Loucy (cell line): ENCODE measurements at regions not wholly inside any gene's neighbourhood (a gene's known extent, or its start where the extent isn't known, plus 50 kb on each side); places are given as distances from the start of the nearest gene placed in this dataset.

Experiments used
- H2AFZ ChIP-seq: fragments of 200-600 bp; sonication (generic); 2 replicates; pipeline ENCODE4 v1.6.0; 2016; ENCODE audit warnings: antibody characterized with exemption, mild to moderate bottlenecking, low read length, moderate library complexity
- H3F3A ChIP-seq: fragments of 200-600 bp; 2 replicates; pipeline ENCODE4 v1.6.0; 2016; ENCODE audit warnings: antibody characterized with exemption, low read depth, mild to moderate bottlenecking
- H3K27me3 ChIP-seq: fragments of 200-600 bp; sonication (generic); 2 replicates; pipeline ENCODE4 v1.6.1; 2014; ENCODE audit warnings: low read length, mild to moderate bottlenecking; ENCODE audit not compliant: insufficient read depth, poor library complexity, severe bottlenecking
- H3K36me3 ChIP-seq: fragments of 200-600 bp; sonication (generic); 2 replicates; pipeline ENCODE4 v1.6.1; 2016; ENCODE audit warnings: low read length; ENCODE audit not compliant: insufficient read depth
- H3K4me1 ChIP-seq: fragments of 200-600 bp; sonication (generic); 2 replicates; pipeline ENCODE4 v1.5.1; 2014; ENCODE audit warnings: low read length, mild to moderate bottlenecking; ENCODE audit not compliant: insufficient read depth, poor library complexity, severe bottlenecking
- H3K4me2 ChIP-seq: fragments of 200-600 bp; sonication (generic); 2 replicates; pipeline ENCODE4 v1.6.0; 2014; ENCODE audit warnings: antibody characterized with exemption, low read length, low read depth, mild to moderate bottlenecking; ENCODE audit not compliant: poor library complexity, severe bottlenecking
- H3K4me3 ChIP-seq: fragments of 200-600 bp; sonication (generic); 2 replicates; pipeline ENCODE4 v1.5.1; 2014; ENCODE audit warnings: low read length, mild to moderate bottlenecking, mixed read lengths; ENCODE audit not compliant: poor library complexity, severe bottlenecking
- H3K79me2 ChIP-seq: fragments of 200-600 bp; sonication (generic); 2 replicates; pipeline ENCODE4 v1.6.1; 2014; ENCODE audit warnings: low read length; ENCODE audit not compliant: insufficient read depth
- H3K9ac ChIP-seq: fragments of 200-600 bp; sonication (generic); 2 replicates; pipeline ENCODE4 v1.6.0; 2014; ENCODE audit warnings: mild to moderate bottlenecking, low read depth, low read length, moderate library complexity; ENCODE audit not compliant: poor library complexity, severe bottlenecking
- H3K9me2 ChIP-seq: fragments of 200-600 bp; sonication (generic); replicated peaks from 2 replicates; pipeline ENCODE4 v1.6.1; 2016; ENCODE audit warnings: low read depth, low read length, mixed read lengths
- H3K9me3 ChIP-seq: fragments of 200-600 bp; sonication (generic); 2 replicates; pipeline ENCODE4 v1.6.1; 2014; ENCODE audit warnings: mild to moderate bottlenecking, antibody characterized with exemption, low read length, low read depth; ENCODE audit not compliant: insufficient read depth
- H4K20me1 ChIP-seq: fragments of 200-600 bp; sonication (generic); 2 replicates; pipeline ENCODE4 v1.6.0; 2014; ENCODE audit warnings: antibody characterized with exemption, low read length, mild to moderate bottlenecking; ENCODE audit not compliant: insufficient read depth, poor library complexity, severe bottlenecking
- EZH2phosphoT487 ChIP-seq: fragments of 200-600 bp; IDR thresholded peaks from 2 replicates; pipeline ENCODE4 v1.6.1; 2018; ENCODE audit warnings: antibody characterized with exemption, mild to moderate bottlenecking, moderate library complexity, borderline replicate concordance
- TF ChIP-seq, protein P1 (sequence below): fragments of 200-600 bp; sonication (generic); conservative IDR thresholded peaks from 2 replicates; pipeline ENCODE4 v1.5.1; 2014; ENCODE audit warnings: mild to moderate bottlenecking, antibody characterized with exemption, low read length

DNA sequence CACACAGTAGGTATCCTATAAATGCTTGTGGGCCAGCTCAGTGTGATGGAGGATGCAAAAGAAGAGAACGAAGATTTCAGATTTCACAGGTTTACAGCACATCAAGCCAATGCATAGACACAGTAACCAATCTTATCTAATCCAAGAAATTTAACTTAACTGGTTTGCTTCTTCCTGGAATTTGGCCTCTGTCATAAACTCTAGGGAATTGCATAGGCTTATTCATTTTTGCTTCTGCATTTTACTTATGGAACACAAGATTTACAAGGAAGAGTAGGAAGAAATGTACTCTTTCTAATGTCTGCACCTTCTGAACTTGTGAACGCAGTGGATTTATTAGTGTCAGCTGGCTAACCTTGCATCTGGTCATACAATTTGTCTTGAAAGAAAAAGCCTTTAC lies 389.4 kb upstream of the NPVF start:
- peaks cover 10% of the 10 kb centered on the region; the same call in 1 of the 2 replicates for H3K79me2 ChIP-seq
- H3K9ac ChIP-seq: no peak overlapping the region
- no peaks in the 10 kb centered on the region; the same call in 1 of the 2 replicates for H3K36me3 ChIP-seq
- peak overlapping the region; percentile 17 for H3K4me2 ChIP-seq
- TF ChIP-seq, protein P1, sequence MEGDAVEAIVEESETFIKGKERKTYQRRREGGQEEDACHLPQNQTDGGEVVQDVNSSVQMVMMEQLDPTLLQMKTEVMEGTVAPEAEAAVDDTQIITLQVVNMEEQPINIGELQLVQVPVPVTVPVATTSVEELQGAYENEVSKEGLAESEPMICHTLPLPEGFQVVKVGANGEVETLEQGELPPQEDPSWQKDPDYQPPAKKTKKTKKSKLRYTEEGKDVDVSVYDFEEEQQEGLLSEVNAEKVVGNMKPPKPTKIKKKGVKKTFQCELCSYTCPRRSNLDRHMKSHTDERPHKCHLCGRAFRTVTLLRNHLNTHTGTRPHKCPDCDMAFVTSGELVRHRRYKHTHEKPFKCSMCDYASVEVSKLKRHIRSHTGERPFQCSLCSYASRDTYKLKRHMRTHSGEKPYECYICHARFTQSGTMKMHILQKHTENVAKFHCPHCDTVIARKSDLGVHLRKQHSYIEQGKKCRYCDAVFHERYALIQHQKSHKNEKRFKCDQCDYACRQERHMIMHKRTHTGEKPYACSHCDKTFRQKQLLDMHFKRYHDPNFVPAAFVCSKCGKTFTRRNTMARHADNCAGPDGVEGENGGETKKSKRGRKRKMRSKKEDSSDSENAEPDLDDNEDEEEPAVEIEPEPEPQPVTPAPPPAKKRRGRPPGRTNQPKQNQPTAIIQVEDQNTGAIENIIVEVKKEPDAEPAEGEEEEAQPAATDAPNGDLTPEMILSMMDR: no peak
- no peak for TF ChIP-seq EZH2phosphoT487
- no peaks in the 10 kb centered on the region for H3K9me2 ChIP-seq
- H3K9me3 ChIP-seq: peaks cover 7% of the 10 kb centered on the region; the same call in 1 of the 2 replicates
- H2AFZ ChIP-seq: no peak overlapping the region
- H3K4me3 ChIP-seq: no peak overlapping the region
- peaks cover 74% of the 10 kb centered on the region for H3K4me1 ChIP-seq
- no peaks in the 10 kb centered on the region for H4K20me1 ChIP-seq
- no peaks in the 10 kb centered on the region for H3K27me3 ChIP-seq
- H3F3A ChIP-seq: 0 out of 2 replicates have a peak, but pooled peaks cover 5% of the 10 kb centered on the region

DNA sequence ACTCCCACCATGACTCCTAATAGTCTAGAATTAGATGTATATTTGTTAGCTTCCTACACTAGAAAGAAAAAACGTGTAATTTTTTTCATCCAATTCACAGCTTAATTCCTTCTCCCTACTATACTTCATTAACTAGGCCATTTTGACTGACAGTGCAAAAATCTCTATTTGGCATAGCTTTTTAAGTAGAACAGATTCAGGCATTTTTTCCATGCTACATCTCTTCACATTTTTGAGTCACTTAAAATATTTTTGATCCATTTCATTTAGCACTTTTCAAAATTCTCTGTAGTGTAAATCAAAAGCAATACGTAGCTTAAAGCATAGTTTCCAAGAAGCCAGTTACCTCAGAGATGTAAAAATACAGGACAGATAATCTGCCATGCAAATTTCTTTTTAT lies 391.1 kb upstream of the NPVF start:
- H3F3A ChIP-seq: 0 out of 2 replicates have a peak, but pooled peaks cover 6% of the 10 kb centered on the region
- H3K27me3 ChIP-seq: no peaks in the 10 kb centered on the region
- H4K20me1 ChIP-seq: no peaks in the 10 kb centered on the region
- no peaks in the 10 kb centered on the region for H3K9me2 ChIP-seq
- peaks cover 10% of the 10 kb centered on the region; the same call in 1 of the 2 replicates for H3K79me2 ChIP-seq
- H3K9ac ChIP-seq: peak overlapping the region; percentile 75
- TF ChIP-seq, protein P1: no peak
- TF ChIP-seq EZH2phosphoT487: no peak
- peaks cover 3% of the 10 kb centered on the region; the same call in 1 of the 2 replicates for H3K9me3 ChIP-seq
- H3K36me3 ChIP-seq: no peaks in the 10 kb centered on the region; the same call in 1 of the 2 replicates
- peak overlapping the region; percentile 14; the same call in 1 of the 2 replicates for H2AFZ ChIP-seq
- H3K4me2 ChIP-seq: peak overlapping the region; percentile 87
- H3K4me3 ChIP-seq: peak overlapping the region; percentile 69
- peaks cover 69% of the 10 kb centered on the region for H3K4me1 ChIP-seq

DNA sequence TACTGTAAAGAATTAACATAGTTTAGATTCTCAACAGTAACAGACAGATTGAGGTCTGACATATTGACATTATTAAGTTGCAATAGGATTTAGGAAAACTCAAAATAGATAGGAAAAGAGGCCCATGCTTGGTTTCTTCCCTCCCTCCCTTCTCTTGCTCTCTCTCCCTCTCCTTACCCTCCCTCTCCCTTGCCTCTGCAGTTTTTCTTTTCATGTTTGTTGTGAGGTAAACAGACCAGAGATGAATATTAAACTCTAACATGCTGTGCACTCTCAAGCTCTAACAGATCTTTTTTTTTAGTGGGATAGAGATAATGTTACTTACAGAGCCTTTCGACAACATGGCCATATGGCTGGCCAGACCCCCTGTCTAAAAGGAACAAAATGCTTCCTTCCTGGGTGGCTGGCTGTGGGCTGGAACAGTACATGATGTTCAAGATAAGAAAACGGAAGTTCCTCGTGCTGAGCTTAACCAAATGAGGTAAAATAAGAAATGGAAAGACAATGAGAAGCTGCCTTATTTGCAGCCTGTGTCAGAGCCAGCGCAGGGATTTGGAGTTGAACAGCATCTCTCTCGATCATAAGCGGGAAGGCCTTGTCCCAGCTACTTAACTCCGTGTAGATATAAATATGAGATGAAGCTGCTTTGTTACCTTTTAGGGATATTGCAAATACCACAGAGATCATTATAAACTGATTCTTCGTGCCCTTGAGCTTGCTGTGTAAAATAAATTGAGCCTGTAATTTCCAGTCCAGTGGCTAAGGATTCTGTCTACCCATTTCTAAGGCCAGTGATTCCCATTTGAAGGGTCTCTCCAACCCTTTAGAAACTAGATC lies 391.9 kb upstream of the NPVF start:
- no peak for TF ChIP-seq EZH2phosphoT487
- TF ChIP-seq, protein P1: no peak
- Histone ChIP-seq H3K4me1 (peaks cover 61% of the 10 kb centered on the region), H3K4me2 (peak overlapping the region; percentile 87), H3K9ac (peak overlapping the region; percentile 75), H3K36me3 (no peaks in the 10 kb centered on the region; the same call in 1 of the 2 replicates), H2AFZ (peak overlapping the region; percentile 14; the same call in 1 of the 2 replicates), H3K27me3 (no peaks in the 10 kb centered on the region), H3F3A (0 out of 2 replicates have a peak, but pooled peaks cover 6% of the 10 kb centered on the region), H3K9me3 (peaks cover 3% of the 10 kb centered on the region; the same call in 1 of the 2 replicates), H4K20me1 (no peaks in the 10 kb centered on the region), H3K9me2 (no peaks in the 10 kb centered on the region), H3K4me3 (peak overlapping the region; percentile 69), H3K79me2 (peaks cover 10% of the 10 kb centered on the region; the same call in 1 of the 2 replicates)
